Adrenal gland (tissue), 9 donors: ENCODE measurements at regions not wholly inside any gene's neighbourhood (a gene's known extent, or its start where the extent isn't known, plus 50 kb on each side); places are given as distances from the start of the nearest gene placed in this dataset.

Experiments used
- DNase-seq, 7 donors: peaks; one replicate each; pipeline ENCODE4 v3.0.0-alpha.2; 2019 to 2020
- H3K27ac ChIP-seq, 5 donors: fragments of 200-600 bp; sonication (generic) in 4 of 5; 1 replicate in 3 of 5; 2 replicates in 2 of 5; pipeline versions ENCODE4 v1.5.1 to v1.8.0; 2016 to 2020; ENCODE audit warnings: mild to moderate bottlenecking in 1 of 5
- H3K27me3 ChIP-seq: fragments of 200-600 bp; 2 replicates; pipeline ENCODE4 v1.8.0; 2021
- H3K36me3 ChIP-seq, 2 donors: fragments of 200-600 bp; replicated peaks in 1 of 2; 1 replicate in 1 of 2; 2 replicates in 1 of 2; pipeline versions ENCODE4 v1.5.1 to v1.8.0; 2018 to 2022
- H3K4me1 ChIP-seq, 2 donors: fragments of 200-600 bp; replicated peaks in 1 of 2; 1 replicate in 1 of 2; 2 replicates in 1 of 2; pipeline versions ENCODE4 v1.5.1 to v1.8.0; 2018 to 2021
- H3K4me3 ChIP-seq, 4 donors: fragments of 200-600 bp; sonication (generic) in 3 of 4; one replicate each; pipeline ENCODE4 v1.5.1; 2016 to 2018
- H3K9me3 ChIP-seq, 3 donors: fragments of 200-600 bp; sonication (generic) in 1 of 3; replicated peaks in 1 of 3; 1 replicate in 2 of 3; 2 replicates in 1 of 3; pipeline versions ENCODE4 v1.5.1 to v1.8.0; 2016 to 2021
- CTCF ChIP-seq, 6 experiments: fragments of 450-650 bp in 4 of 6; fragments of 200-600 bp in 2 of 6; sonication (generic) in 1 of 6; IDR thresholded peaks; 1 replicate in 5 of 6; 2 replicates in 1 of 6; pipeline versions ENCODE4 v1.5.1 to v1.8.0; 2016 to 2021; ENCODE audit warnings: antibody characterized with exemption in 6 of 6, mild to moderate bottlenecking in 2 of 6, moderate library complexity in 1 of 6
- POLR2A ChIP-seq, 2 donors: fragments of 450-650 bp; IDR thresholded peaks; one replicate each; pipeline ENCODE4 v1.6.1; 2017; ENCODE audit warnings: antibody characterized with exemption in 2 of 2, mild to moderate bottlenecking in 2 of 2, moderate library complexity in 1 of 2
- WGBS, 4 donors: extraction: QIAGEN DNeasy Blood & Tissue Kit in 2 of 4; methylation state at CpG; one replicate each; pipeline versions ENCODE4 v1.1.5 to v1.1.7; 2013 to 2017; 5-methylcytosine and 5-hydroxymethylcytosine counted together
- intact Hi-C, 2 donors: fragments of 100-400 bp; cut with DNase I; formaldehyde crosslinking; loops; one replicate each; pipeline versions ENCODE4 v1.14.1 to v1.15.0; 2022 to 2023
- donor health status: healthy with polysubstance abuse.
- donor health status: Bipolar disorder and iron deficiency.
- donor health status: DM: yes; HTN: yes; CAD: no.
- donor health status: DM: no; HTN: no; CAD: no.
- donor health status: DM: no; HTN: no; CAD: no.

DNA sequence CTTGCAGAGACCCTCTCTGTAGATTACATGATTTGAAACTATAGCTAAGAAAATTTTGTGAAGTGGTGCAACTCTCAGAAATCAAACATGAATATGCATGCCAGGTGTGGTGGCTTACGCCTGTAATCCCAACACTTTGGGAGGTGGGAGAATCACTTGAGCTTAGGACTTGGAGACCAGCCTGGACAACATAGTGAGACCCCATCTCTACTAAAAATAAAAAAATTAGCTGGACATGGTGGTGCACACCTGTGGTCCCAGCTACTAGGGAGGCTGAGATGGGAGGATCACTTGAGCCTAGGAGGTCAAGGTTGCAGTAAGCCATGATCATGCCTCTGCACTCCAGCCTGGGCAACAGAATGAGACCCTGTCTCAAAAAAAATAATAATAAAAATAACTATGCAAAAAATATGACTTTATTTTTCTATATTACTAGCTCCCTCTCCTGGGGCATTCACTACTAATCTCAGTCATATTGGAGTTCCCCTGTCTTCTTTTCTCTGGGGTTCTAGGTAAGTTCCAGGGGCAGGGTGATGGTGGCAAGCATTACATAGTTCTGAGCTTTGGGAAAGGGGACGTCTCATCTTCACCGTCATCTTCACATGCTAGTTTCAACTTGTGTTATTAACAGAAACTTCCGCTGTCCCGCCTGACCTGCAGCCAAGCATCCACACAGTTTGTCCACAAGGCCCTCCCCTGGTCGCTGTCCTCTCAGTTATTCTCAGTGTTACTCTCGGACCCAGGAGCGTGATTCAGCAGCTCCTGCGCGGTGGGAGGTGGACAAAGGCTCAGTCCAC lies 96.8 kb upstream of the MBOAT2 start:
- 93 to 96% (median 94%) methylated on average over 9 to 10 of the region's 10 CpGs for WGBS, 4 donors
- intact Hi-C loops, result no loop called here

GRCh38 chr2:9099341-9099751 lies 95.9 kb upstream of the MBOAT2 start:
- DNase-seq, result peak in 4 of 7 donors; percentile 31 to 51 (median 44)
- WGBS, 4 donors, result 47 to 62% (median 52%) methylated on average over 9 of the region's 9 CpGs
- intact Hi-C loops, result no loop called here

More for the DNA sequence above, 96.8 kb upstream of the MBOAT2 start:
- Histone ChIP-seq H3K27ac (no peak overlapping the region), H3K36me3 (no peaks in the 10 kb centered on the region), H3K4me1 (no peaks in the 10 kb centered on the region), H3K27me3 (no peaks in the 10 kb centered on the region), H3K9me3 (no peaks in the 10 kb centered on the region), H3K4me3 (no peak overlapping the region)
- no peak for DNase-seq
- TF ChIP-seq CTCF (IDR thresholded peaks at IDR 0.05) (no peak), POLR2A (IDR thresholded peaks at IDR 0.05) (no peak)

GRCh38 chr2:9097892-9098291 lies 94.4 kb upstream of the MBOAT2 start:
- intact Hi-C loops, result no loop called here
- H3K36me3 ChIP-seq, result no peaks in the 10 kb centered on the region
- DNase-seq, result no peak
- WGBS, 4 donors, result 89 to 95% (median 93%) methylated on average over 7 of the region's 7 CpGs
- H3K9me3 ChIP-seq, result no peaks in the 10 kb centered on the region
- no peak overlapping the region for H3K27ac ChIP-seq
- TF ChIP-seq POLR2A (IDR thresholded peaks at IDR 0.05), result no peak
- no peak for TF ChIP-seq CTCF (IDR thresholded peaks at IDR 0.05)
- no peak overlapping the region for H3K4me3 ChIP-seq
- H3K27me3 ChIP-seq, result no peaks in the 10 kb centered on the region
- no peaks in the 10 kb centered on the region for H3K4me1 ChIP-seq

More at GRCh38 chr2:9099341-9099751, 95.9 kb upstream of the MBOAT2 start:
- Histone ChIP-seq H3K9me3 (no peaks in the 10 kb centered on the region), H3K27me3 (no peaks in the 10 kb centered on the region), H3K4me3 (no peak overlapping the region), H3K36me3 (no peaks in the 10 kb centered on the region), H3K27ac (no peak overlapping the region), H3K4me1 (no peaks in the 10 kb centered on the region)
- TF ChIP-seq POLR2A (IDR thresholded peaks at IDR 0.05) (no peak), CTCF (IDR thresholded peaks at IDR 0.05) (no peak)

GRCh38 chr2:9097239-9097638 lies 93.8 kb upstream of the MBOAT2 start:
- no peaks in the 10 kb centered on the region for H3K9me3 ChIP-seq
- TF ChIP-seq CTCF (IDR thresholded peaks at IDR 0.05), result no peak
- no peak for TF ChIP-seq POLR2A (IDR thresholded peaks at IDR 0.05)
- WGBS, 4 donors, result 69 to 87% (median 81%) methylated on average over 4 to 8 of the region's 8 CpGs
- no peaks in the 10 kb centered on the region for H3K27me3 ChIP-seq
- H3K36me3 ChIP-seq, result no peaks in the 10 kb centered on the region
- H3K4me3 ChIP-seq, result no peak overlapping the region
- no peaks in the 10 kb centered on the region for H3K4me1 ChIP-seq
- no peak overlapping the region for H3K27ac ChIP-seq
- DNase-seq, result no peak
- intact Hi-C loops, result no loop called here
